ENCODE measurements at regions not wholly inside any gene's neighbourhood (a gene's known extent, or its start where the extent isn't known, plus 50 kb on each side); places are given as distances from the start of the nearest gene placed in this dataset.

GRCh38 chr6:4554645-4555044 lies 221.6 kb upstream of the CDYL start:
- TF ChIP-seq EP300 (IDR thresholded peaks at IDR 0.05) (no peak), CTCF (IDR thresholded peaks at IDR 0.05) (no peak), POLR2AphosphoS5 (IDR thresholded peaks at IDR 0.05) (no peak), POLR2A (IDR thresholded peaks at IDR 0.05) (no peak)
- Histone ChIP-seq H3K9me3 (no peaks in the 10 kb centered on the region), H3K4me3 (no peak overlapping the region), H3K36me3 (no peaks in the 10 kb centered on the region), H3K27me3 (no peaks in the 10 kb centered on the region), H3K27ac (no peak overlapping the region), H3K4me1 (no peaks in the 10 kb centered on the region)
- no peak for DNase-seq
- intact Hi-C loops (cut with DNase I): no loop called here

GRCh38 chr6:4553387-4553786 lies 222.8 kb upstream of the CDYL start:
- no peak for TF ChIP-seq POLR2AphosphoS5 (IDR thresholded peaks at IDR 0.05)
- no peak for TF ChIP-seq CTCF (IDR thresholded peaks at IDR 0.05)
- no peak for TF ChIP-seq POLR2A (IDR thresholded peaks at IDR 0.05)
- no peak for TF ChIP-seq EP300 (IDR thresholded peaks at IDR 0.05)
- Histone ChIP-seq H3K4me1 (no peaks in the 10 kb centered on the region), H3K36me3 (no peaks in the 10 kb centered on the region), H3K9me3 (no peaks in the 10 kb centered on the region), H3K27me3 (no peaks in the 10 kb centered on the region), H3K4me3 (no peak overlapping the region), H3K27ac (no peak overlapping the region)
- WGBS, 2 donors: 81 to 88% methylated on average over 10 of the region's 10 CpGs
- DNase-seq: no peak
- intact Hi-C loops (cut with DNase I): no loop called here

- no peaks in the 10 kb centered on the region for H3K27me3 ChIP-seq
- no peaks in the 10 kb centered on the region for H3K9me3 ChIP-seq
- H3K4me1 ChIP-seq: no peaks in the 10 kb centered on the region
- H3K27ac ChIP-seq: no peak overlapping the region
- no peak overlapping the region for H3K4me3 ChIP-seq
- TF ChIP-seq POLR2AphosphoS5 (IDR thresholded peaks at IDR 0.05) (no peak), POLR2A (IDR thresholded peaks at IDR 0.05) (no peak)
- WGBS, 2 donors: 98 to 100% methylated on average over 1 of the region's 1 CpG
- DNase-seq: no peak
- H3K36me3 ChIP-seq: no peaks in the 10 kb centered on the region
- intact Hi-C loops (cut with DNase I): no loop called here
Observed at GRCh38 chr6:4550227-4550597, 226.0 kb upstream of the CDYL start.

GRCh38 chr6:4549556-4550226 lies 226.5 kb upstream of the CDYL start:
- intact Hi-C loops (cut with DNase I): no loop called here
- Histone ChIP-seq H3K27me3 (no peaks in the 10 kb centered on the region), H3K4me3 (no peak overlapping the region), H3K36me3 (no peaks in the 10 kb centered on the region), H3K4me1 (no peaks in the 10 kb centered on the region), H3K9me3 (no peaks in the 10 kb centered on the region), H3K27ac (no peak overlapping the region)
- no peak for TF ChIP-seq POLR2A (IDR thresholded peaks at IDR 0.05)
- TF ChIP-seq EP300 (IDR thresholded peaks at IDR 0.05): no peak
- no peak for TF ChIP-seq CTCF (IDR thresholded peaks at IDR 0.05)
- TF ChIP-seq POLR2AphosphoS5 (IDR thresholded peaks at IDR 0.05): no peak
- DNase-seq: no peak
- WGBS, 2 donors: 97% methylated on average over 23 of the region's 23 CpGs

GRCh38 chr6:4545893-4546292 lies 230.3 kb upstream of the CDYL start:
- Histone ChIP-seq H3K9me3 (no peaks in the 10 kb centered on the region), H3K4me1 (no peaks in the 10 kb centered on the region), H3K4me3 (no peak overlapping the region), H3K27me3 (no peaks in the 10 kb centered on the region), H3K27ac (no peak overlapping the region), H3K36me3 (no peaks in the 10 kb centered on the region)
- WGBS, 2 donors: 54 to 58% methylated on average over 4 of the region's 4 CpGs
- intact Hi-C loops (cut with DNase I): no loop called here
- DNase-seq: no peak
- no peak for TF ChIP-seq POLR2AphosphoS5 (IDR thresholded peaks at IDR 0.05)
- TF ChIP-seq POLR2A (IDR thresholded peaks at IDR 0.05): no peak
- no peak for TF ChIP-seq CTCF (IDR thresholded peaks at IDR 0.05)
- no peak for TF ChIP-seq EP300 (IDR thresholded peaks at IDR 0.05)

Measured in sigmoid colon (tissue), 6 donors.